ENCODE measurements at regions not wholly inside any gene's neighbourhood (a gene's known extent, or its start where the extent isn't known, plus 50 kb on each side); places are given as distances from the start of the nearest gene placed in this dataset.

- Histone ChIP-seq H4K8ac (ENCODE audit: low read depth in 2 of 2, low read length in 2 of 2) (no peak overlapping the region), H3K4me3 (ENCODE audit: insufficient read depth, low read depth, low read length) (no peak overlapping the region), H3K27ac (ENCODE audit: insufficient read depth, low read length) (no peak overlapping the region), H2BK5ac (ENCODE audit: low read depth, low read length, poor library complexity, severe bottlenecking) (no peak overlapping the region), H3K14ac (replicated peaks; ENCODE audit: low read depth, low read length) (no peak overlapping the region), H4K5ac (ENCODE audit: low read depth, low read length) (no peak overlapping the region), H4K91ac (ENCODE audit: insufficient read depth, low read depth, low read length) (no peak overlapping the region), H3K79me1 (ENCODE audit: low read depth in 1 of 2, low read length in 2 of 2) (no peaks in the 10 kb centered on the region), H3K27me3 (ENCODE audit: control insufficient read depth, insufficient read depth, low read length) (peaks cover 60% of the 10 kb centered on the region), H2AK5ac (ENCODE audit: low read depth, low read length) (no peak overlapping the region), H2BK15ac (ENCODE audit: low read depth, low read length) (no peak overlapping the region), H2AFZ (replicated peaks; ENCODE audit: low read length, poor library complexity) (no peak overlapping the region), H3K56ac (ENCODE audit: extremely low read depth, insufficient read depth, low read length) (no peak overlapping the region), H3K36me3 (ENCODE audit: control insufficient read depth, insufficient read depth, low read length) (no peaks in the 10 kb centered on the region), H3K23ac (ENCODE audit: low read depth, low read length) (no peak overlapping the region), H4K20me1 (ENCODE audit: insufficient read depth, low read length) (no peaks in the 10 kb centered on the region), H3K18ac (ENCODE audit: low read depth, low read length) (no peak overlapping the region), H3K9me1 (ENCODE audit: insufficient read depth, low read length) (no peaks in the 10 kb centered on the region), H3K9me3 (ENCODE audit: control insufficient read depth, insufficient read depth, low read length) (no peaks in the 10 kb centered on the region), H3K4ac (ENCODE audit: low read depth, low read length) (no peak overlapping the region), H2BK120ac (ENCODE audit: low read depth, low read length) (no peak overlapping the region), H3K9ac (ENCODE audit: low read depth, low read length) (no peak overlapping the region), H3K4me2 (ENCODE audit: low read depth, low read length) (no peak overlapping the region), H3K4me1 (ENCODE audit: control insufficient read depth, insufficient read depth, low read length) (no peaks in the 10 kb centered on the region), H2AK9ac (replicated peaks; ENCODE audit: low read depth, low read length, poor library complexity) (no peak overlapping the region), H2BK20ac (ENCODE audit: low read depth, low read length) (no peak overlapping the region)
- ChIA-PET POLR2A (ENCODE audit: unreplicated experiment) (no interaction called here), CTCF (no interaction called here)
- intact Hi-C loops (cut with micrococcal nuclease) (no loop called here), in situ Hi-C loops (cut with MboI; ENCODE audit: low sequenced_read_pairs) (no loop called here), dilution Hi-C loops (cut with HindIII; ENCODE audit: low sequenced_read_pairs, unreplicated experiment) (no loop called here)
- ATAC-seq (ENCODE audit: low read depth): no peak
- WGBS, 2 experiments (ENCODE audit: extremely low coverage in 2 of 2, insufficient read length in 1 of 2): 44% methylated on average over 3 of the region's 5 CpGs; no CpG with 5 or more reads in 1 of the 2 experiments
- BruUV-seq (replicated peaks): no TSS peak
- TF ChIP-seq FOS (IDR thresholded peaks at IDR 0.05; ENCODE audit: low read depth, low read length): no peak
- no peak for TF ChIP-seq CEBPB (IDR thresholded peaks at IDR 0.05; ENCODE audit: low read depth, low read length)
- no peak for TF ChIP-seq SMC3 (IDR thresholded peaks at IDR 0.05; ENCODE audit: low read depth, low read length)
- no peak for TF ChIP-seq RFX5 (IDR thresholded peaks at IDR 0.05; ENCODE audit: low read depth, low read length)
- no peak for DNase-seq
Measured at GRCh38 chr10:71046747-71047146, 158.4 kb upstream of the PCBD1 start.

All from IMR-90 (cell line).